ENCODE measurements at regions not wholly inside any gene's neighbourhood (a gene's known extent, or its start where the extent isn't known, plus 50 kb on each side); places are given as distances from the start of the nearest gene placed in this dataset.

DNA sequence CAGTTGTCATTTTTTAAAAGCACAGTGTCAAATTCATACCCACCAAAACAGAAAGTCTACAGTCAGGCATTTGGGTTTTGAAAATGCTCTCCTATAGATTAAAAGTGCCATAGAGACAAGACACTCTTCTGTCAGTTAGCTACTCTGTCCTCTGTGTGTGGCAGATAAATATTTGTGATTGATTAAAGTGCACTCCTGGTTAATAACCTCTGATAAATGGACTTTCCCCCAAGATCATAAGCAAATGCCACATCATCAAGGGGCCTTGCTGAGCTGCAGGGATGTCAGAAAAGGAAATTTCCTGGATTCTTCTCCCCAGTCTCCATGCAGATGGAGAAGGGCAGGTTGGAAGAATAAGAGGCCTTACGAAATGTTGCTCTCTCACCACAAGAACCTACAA lies 1329.5 kb upstream of the TMEM132C start:
- TF ChIP-seq, protein P1, sequence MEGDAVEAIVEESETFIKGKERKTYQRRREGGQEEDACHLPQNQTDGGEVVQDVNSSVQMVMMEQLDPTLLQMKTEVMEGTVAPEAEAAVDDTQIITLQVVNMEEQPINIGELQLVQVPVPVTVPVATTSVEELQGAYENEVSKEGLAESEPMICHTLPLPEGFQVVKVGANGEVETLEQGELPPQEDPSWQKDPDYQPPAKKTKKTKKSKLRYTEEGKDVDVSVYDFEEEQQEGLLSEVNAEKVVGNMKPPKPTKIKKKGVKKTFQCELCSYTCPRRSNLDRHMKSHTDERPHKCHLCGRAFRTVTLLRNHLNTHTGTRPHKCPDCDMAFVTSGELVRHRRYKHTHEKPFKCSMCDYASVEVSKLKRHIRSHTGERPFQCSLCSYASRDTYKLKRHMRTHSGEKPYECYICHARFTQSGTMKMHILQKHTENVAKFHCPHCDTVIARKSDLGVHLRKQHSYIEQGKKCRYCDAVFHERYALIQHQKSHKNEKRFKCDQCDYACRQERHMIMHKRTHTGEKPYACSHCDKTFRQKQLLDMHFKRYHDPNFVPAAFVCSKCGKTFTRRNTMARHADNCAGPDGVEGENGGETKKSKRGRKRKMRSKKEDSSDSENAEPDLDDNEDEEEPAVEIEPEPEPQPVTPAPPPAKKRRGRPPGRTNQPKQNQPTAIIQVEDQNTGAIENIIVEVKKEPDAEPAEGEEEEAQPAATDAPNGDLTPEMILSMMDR (IDR thresholded peaks at IDR 0.05), result no peak
- TF ChIP-seq POLR2A (IDR thresholded peaks at IDR 0.05), result no peak
